CD14-positive monocyte (primary cell): ENCODE measurements at regions not wholly inside any gene's neighbourhood (a gene's known extent, or its start where the extent isn't known, plus 50 kb on each side); places are given as distances from the start of the nearest gene placed in this dataset.

Experiments used
- DNase-seq, 3 donors: peaks; one replicate each; pipeline ENCODE4 v3.0.0-alpha.2; 2011 to 2022
- H2AFZ ChIP-seq: 2 replicates; pipeline ENCODE4 v1.6.0; 2012; ENCODE audit warnings: mild to moderate bottlenecking, low read depth, low read length, inconsistent platforms; ENCODE audit not compliant: insufficient read depth, poor library complexity, severe bottlenecking
- H3K27ac ChIP-seq, 2 donors: 1 replicate in 1 of 2; 2 replicates in 1 of 2; pipeline ENCODE4 v1.5.1; 2012 to 2013; ENCODE audit warnings: low read length in 2 of 2, control low read depth in 1 of 2, inconsistent platforms in 1 of 2, low read depth in 1 of 2, mild to moderate bottlenecking in 1 of 2
- H3K27me3 ChIP-seq, 2 donors: one replicate each; pipeline versions ENCODE4 v1.6.0 to v1.6.1; 2011 to 2013; ENCODE audit warnings: low read length in 2 of 2; ENCODE audit not compliant: control insufficient read depth in 2 of 2, insufficient read depth in 2 of 2
- H3K36me3 ChIP-seq, 2 donors: replicated peaks in 1 of 2; 1 replicate in 1 of 2; 2 replicates in 1 of 2; pipeline versions ENCODE4 v1.5.1 to v1.6.1; 2012 to 2013; ENCODE audit warnings: low read length in 2 of 2, control low read depth in 1 of 2, inconsistent platforms in 1 of 2, mild to moderate bottlenecking in 1 of 2; ENCODE audit not compliant: insufficient read depth in 2 of 2, control insufficient read depth in 1 of 2
- H3K4me1 ChIP-seq, 2 donors: 1 replicate in 1 of 2; 2 replicates in 1 of 2; pipeline versions ENCODE4 v1.5.1 to v1.6.1; 2012 to 2013; ENCODE audit warnings: low read length in 2 of 2, control low read depth in 1 of 2, inconsistent platforms in 1 of 2, mild to moderate bottlenecking in 1 of 2, moderate library complexity in 1 of 2; ENCODE audit not compliant: insufficient read depth in 2 of 2, control insufficient read depth in 1 of 2
- H3K4me2 ChIP-seq: replicated peaks from 2 replicates; pipeline ENCODE3; 2012; ENCODE audit warnings: low read length, moderate library complexity, mild to moderate bottlenecking; ENCODE audit not compliant: poor library complexity, severe bottlenecking; ENCODE audit errors: extremely low read depth
- H3K4me3 ChIP-seq, 3 experiments: fragments of 200-600 bp in 1 of 3; sonication (generic) in 1 of 3; replicated peaks in 1 of 3; 1 replicate in 2 of 3; 2 replicates in 1 of 3; pipeline ENCODE4 v1.5.1; 2011 to 2013; ENCODE audit warnings: low read length in 3 of 3, mild to moderate bottlenecking in 3 of 3, control low read depth in 2 of 3, low read depth in 2 of 3, inconsistent platforms in 1 of 3, moderate library complexity in 1 of 3
- H3K79me2 ChIP-seq: 2 replicates; pipeline ENCODE4 v1.6.0; 2012; ENCODE audit warnings: mild to moderate bottlenecking, control low read depth, inconsistent platforms, low read length, moderate library complexity; ENCODE audit not compliant: insufficient read depth
- H3K9ac ChIP-seq: 2 replicates; pipeline ENCODE4 v1.6.0; 2017; ENCODE audit warnings: low read length, mild to moderate bottlenecking; ENCODE audit not compliant: insufficient read depth, poor library complexity, severe bottlenecking
- H3K9me3 ChIP-seq, 2 donors: replicated peaks in 1 of 2; 1 replicate in 1 of 2; 2 replicates in 1 of 2; pipeline versions ENCODE4 v1.5.1 to v1.6.1; 2012 to 2013; ENCODE audit warnings: low read length in 2 of 2, control low read depth in 1 of 2; ENCODE audit not compliant: control insufficient read depth in 1 of 2, insufficient read depth in 1 of 2
- H4K20me1 ChIP-seq: 2 replicates; pipeline ENCODE4 v1.6.0; 2012; ENCODE audit warnings: mild to moderate bottlenecking, low read length, control low read depth, moderate library complexity; ENCODE audit not compliant: insufficient read depth
- H3K27ac Mint-ChIP-seq, 7 donors: one replicate each; pipeline ENCODE4 v1.8.0; 2020; ENCODE audit warnings: mild to moderate bottlenecking in 7 of 7, mixed read lengths in 7 of 7, moderate library complexity in 6 of 7, inconsistent platforms in 2 of 7
- H3K27me3 Mint-ChIP-seq, 3 donors: one replicate each; pipeline ENCODE4 v1.8.0; 2021 to 2022; ENCODE audit warnings: low read depth in 3 of 3, mild to moderate bottlenecking in 3 of 3, mixed read lengths in 3 of 3, moderate library complexity in 3 of 3, inconsistent platforms in 1 of 3
- H3K36me3 Mint-ChIP-seq, 2 donors: one replicate each; pipeline ENCODE4 v1.8.0; 2020; ENCODE audit warnings: mixed read lengths in 2 of 2, inconsistent platforms in 1 of 2, mild to moderate bottlenecking in 1 of 2
- H3K4me1 Mint-ChIP-seq: one replicate; pipeline ENCODE4 v1.8.0; 2020; ENCODE audit warnings: mild to moderate bottlenecking, mixed read lengths
- H3K4me3 Mint-ChIP-seq, 2 donors: one replicate each; pipeline ENCODE4 v1.8.0; 2020; ENCODE audit warnings: mild to moderate bottlenecking in 2 of 2, mixed read lengths in 2 of 2, moderate library complexity in 1 of 2
- H3K9me3 Mint-ChIP-seq, 7 donors: one replicate each; pipeline ENCODE4 v1.8.0; 2020 to 2022; ENCODE audit warnings: mixed read lengths in 7 of 7, mild to moderate bottlenecking in 6 of 7, moderate library complexity in 6 of 7, inconsistent platforms in 2 of 7
- CTCF ChIP-seq: fragments of 200-600 bp; IDR thresholded peaks from one replicate; pipeline ENCODE4 v1.8.0; 2022; ENCODE audit warnings: antibody characterized with exemption, mild to moderate bottlenecking
- WGBS: methylation state at CpG from one replicate; pipeline ENCODE4 v1.1.5; 2013; ENCODE audit warnings: missing lambda C conversion rate; ENCODE audit not compliant: insufficient coverage; 5-methylcytosine and 5-hydroxymethylcytosine counted together
- intact Hi-C, 2 donors: fragments of 100-400 bp; cut with micrococcal nuclease; formaldehyde crosslinking; loops; one replicate each; pipeline versions ENCODE4 v1.15.0 to v1.15.1; 2023

GRCh38 chr2:4416431-4416830 lies 713.1 kb downstream of the DCDC2C start:
- Mint-ChIP-seq H3K9me3 (peaks cover 2 to 23% (median 12%) of the 10 kb centered on the region in 7 donors), H3K4me1 (no peaks in the 10 kb centered on the region), H3K27me3 (peaks cover 0 to 1% (median 0%) of the 10 kb centered on the region in 3 donors), H3K4me3 (no peak overlapping the region), H3K36me3 (no peaks in the 10 kb centered on the region), H3K27ac (no peak overlapping the region)
- Histone ChIP-seq H3K4me1 (no peaks in the 10 kb centered on the region), H3K9me3 (peaks cover 8 to 16% of the 10 kb centered on the region in 2 donors), H3K4me2 (no peak overlapping the region), H3K27me3 (no peaks in the 10 kb centered on the region), H2AFZ (no peak overlapping the region), H3K36me3 (no peaks in the 10 kb centered on the region), H3K9ac (no peak overlapping the region), H3K27ac (no peak overlapping the region), H4K20me1 (no peaks in the 10 kb centered on the region), H3K79me2 (no peaks in the 10 kb centered on the region), H3K4me3 (no peak overlapping the region)
- intact Hi-C loops, result no loop called here
- no peak for TF ChIP-seq CTCF
- DNase-seq, result no peak
- WGBS, result 67% methylated on average over 2 of the region's 4 CpGs

GRCh38 chr2:4417771-4418170 lies 714.4 kb downstream of the DCDC2C start:
- Histone ChIP-seq H3K79me2 (no peaks in the 10 kb centered on the region), H3K27me3 (no peaks in the 10 kb centered on the region), H4K20me1 (no peaks in the 10 kb centered on the region), H3K4me2 (no peak overlapping the region), H3K27ac (no peak overlapping the region), H3K36me3 (no peaks in the 10 kb centered on the region), H3K9me3 (peaks cover 5 to 9% of the 10 kb centered on the region in 2 donors), H2AFZ (no peak overlapping the region), H3K9ac (no peak overlapping the region), H3K4me3 (no peak overlapping the region), H3K4me1 (no peaks in the 10 kb centered on the region)
- intact Hi-C loops, result no loop called here
- peaks cover 2 to 21% (median 9%) of the 10 kb centered on the region in 7 donors for H3K9me3 Mint-ChIP-seq
- peaks cover 0 to 1% (median 0%) of the 10 kb centered on the region in 3 donors for H3K27me3 Mint-ChIP-seq
- H3K36me3 Mint-ChIP-seq, result no peaks in the 10 kb centered on the region
- DNase-seq, result no peak
- H3K27ac Mint-ChIP-seq, result no peak overlapping the region
- 97% methylated on average over 3 of the region's 6 CpGs for WGBS
- TF ChIP-seq CTCF, result no peak
- no peaks in the 10 kb centered on the region for H3K4me1 Mint-ChIP-seq
- no peak overlapping the region for H3K4me3 Mint-ChIP-seq
